ELF-1 (cell line): ENCODE measurements at regions not wholly inside any gene's neighbourhood (a gene's known extent, or its start where the extent isn't known, plus 50 kb on each side); places are given as distances from the start of the nearest gene placed in this dataset.
"Not testable (repeated sequence)": the region's sequence is repeated elsewhere in the genome, so short reads cannot be mapped to it uniquely, and the experiment has no call there.

ENCODE experiments used
- DNase-seq: peaks from one replicate; pipeline ENCODE4 v3.0.0-alpha.2; 2016; ENCODE audit warnings: low read depth, low spot score

- no peak for DNase-seq
These were observed 164.4 kb upstream of the PCDH7 start for GRCh38 chr4:30555775-30556174.

GRCh38 chr4:30559481-30559880 is 160.7 kb upstream of the PCDH7 start:
- DNase-seq, result no peak

- no peak for DNase-seq
These were observed 133.3 kb upstream of the PCDH7 start for GRCh38 chr4:30586850-30587249.

GRCh38 chr4:30589669-30590068 is 130.5 kb upstream of the PCDH7 start:
- DNase-seq, result not testable (repeated sequence)

DNA sequence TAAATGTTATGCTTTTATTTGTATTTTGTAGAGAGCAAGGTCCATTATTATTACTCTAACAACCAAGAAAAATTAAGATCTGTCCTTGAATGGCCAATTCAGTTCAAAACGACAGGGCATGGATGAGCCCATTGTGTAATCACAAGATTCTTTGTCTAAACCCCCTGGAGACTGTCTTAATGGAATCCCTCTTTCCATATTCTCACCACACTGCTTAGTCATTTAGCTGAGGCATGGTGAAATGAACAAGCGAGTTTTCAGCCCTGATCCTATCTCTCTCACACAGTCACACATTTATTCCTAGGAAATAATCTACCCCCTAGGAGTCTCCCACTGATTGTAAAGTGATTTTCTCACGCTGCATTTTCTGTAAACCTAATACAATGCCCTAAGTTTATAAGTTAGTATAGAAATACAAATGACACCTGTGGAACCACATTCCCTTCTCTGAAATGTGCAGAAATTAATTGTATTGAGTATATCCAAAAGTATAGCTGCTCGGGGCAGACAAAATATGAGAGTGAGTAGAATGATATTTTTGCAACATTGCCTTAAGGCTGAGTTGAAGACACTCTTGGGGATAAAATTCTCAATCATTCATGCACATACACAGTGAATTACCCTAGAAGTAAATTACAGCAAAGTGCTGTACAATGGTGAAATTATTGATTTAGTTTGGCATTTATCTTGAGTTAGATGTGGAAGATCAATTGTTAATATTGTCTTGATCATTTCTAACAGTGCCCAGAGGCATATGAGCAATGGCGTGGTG is 119.7 kb upstream of the PCDH7 start:
- no peak for DNase-seq

- no peak for DNase-seq
These were observed 118.9 kb upstream of the PCDH7 start for GRCh38 chr4:30601070-30601865.

GRCh38 chr4:30605616-30606190 is 114.5 kb upstream of the PCDH7 start:
- DNase-seq, result no peak

- no peak for DNase-seq
These were observed 109.8 kb upstream of the PCDH7 start for GRCh38 chr4:30610361-30610760.

- no peak for DNase-seq
These were observed 105.4 kb upstream of the PCDH7 start for GRCh38 chr4:30614771-30615170.

- no peak for DNase-seq
These were observed 103.1 kb upstream of the PCDH7 start for GRCh38 chr4:30616942-30617646.

DNA sequence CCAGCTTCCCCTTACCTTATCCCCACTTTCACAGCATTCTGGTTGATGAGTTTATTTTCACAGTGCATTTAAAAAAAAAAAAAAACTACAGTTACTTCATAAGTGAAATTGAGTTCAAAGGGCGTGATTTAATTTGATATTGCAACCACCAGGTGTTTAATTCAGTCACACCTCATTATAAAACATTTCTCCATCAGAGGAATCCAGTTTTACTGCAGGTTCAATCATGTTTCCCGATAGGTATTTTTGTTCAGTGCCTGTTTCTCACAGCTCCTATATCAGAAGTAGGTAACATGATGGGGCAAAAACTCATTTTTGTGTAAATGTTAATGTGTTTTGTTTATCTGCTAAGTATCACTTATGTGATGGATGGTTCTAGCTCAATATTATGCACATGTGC is 102.3 kb upstream of the PCDH7 start:
- no peak for DNase-seq

GRCh38 chr4:30619679-30620078 is 100.5 kb upstream of the PCDH7 start:
- DNase-seq, result no peak

DNA sequence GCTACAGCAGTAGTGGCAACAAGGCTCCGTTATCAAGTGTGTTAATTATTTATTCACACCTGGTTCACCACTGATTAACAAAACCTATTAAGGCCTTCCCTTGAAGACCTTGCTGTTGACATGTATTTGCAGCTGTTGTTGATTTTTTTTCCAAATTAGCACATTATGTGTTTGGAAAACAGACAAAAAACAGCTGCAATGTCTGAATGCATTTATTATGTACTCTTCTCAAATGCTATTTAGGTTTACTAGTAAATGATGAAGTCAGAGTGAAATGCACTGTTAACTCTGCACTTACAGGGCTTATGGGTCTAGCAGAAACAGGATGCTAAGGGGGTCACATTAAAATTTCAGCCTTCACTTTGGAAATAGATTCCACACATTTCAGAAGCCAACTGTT is 99.5 kb upstream of the PCDH7 start:
- no peak for DNase-seq

DNA sequence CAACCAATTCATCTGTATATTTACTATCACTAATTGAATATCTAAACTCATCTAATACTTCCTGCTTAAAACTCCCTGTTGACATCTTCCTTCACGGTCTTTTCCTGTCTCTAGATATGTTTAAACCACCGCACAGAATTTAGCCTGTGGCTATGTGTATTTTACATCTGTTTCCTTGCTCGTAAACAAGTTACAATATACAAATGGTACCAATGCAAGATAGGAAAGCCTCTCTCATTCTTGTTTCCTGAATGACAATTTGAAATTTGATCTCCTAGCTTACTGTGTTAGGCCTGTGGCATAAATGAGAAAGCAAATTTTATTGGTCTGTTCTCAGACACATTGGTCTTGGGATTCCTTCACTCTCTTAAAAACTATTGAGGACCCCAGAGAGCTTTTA is 89.7 kb upstream of the PCDH7 start:
- DNase-seq, result no peak

DNA sequence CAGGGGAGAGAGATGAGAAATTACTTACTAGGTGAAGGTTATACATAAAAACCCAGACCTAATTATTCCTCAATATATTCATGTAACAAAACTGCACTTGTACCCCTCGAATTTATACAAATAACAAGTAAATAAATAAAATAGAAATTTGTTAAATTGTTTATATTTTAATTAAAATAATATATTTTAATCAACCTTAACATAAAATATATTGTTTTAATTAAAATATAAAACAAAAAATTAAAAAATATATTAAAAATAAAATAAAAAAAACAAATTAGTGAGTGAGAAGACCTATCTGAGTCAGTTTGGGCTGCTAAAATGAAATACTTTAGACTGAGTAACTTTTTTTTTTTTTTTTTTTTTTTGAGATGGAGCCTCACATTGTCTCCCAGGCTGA is 87.4 kb upstream of the PCDH7 start:
- DNase-seq, result no peak

GRCh38 chr4:30641345-30641744 is 78.8 kb upstream of the PCDH7 start:
- DNase-seq, result no peak

- DNase-seq, result no peak
These were observed 77.6 kb upstream of the PCDH7 start for GRCh38 chr4:30642567-30642966.

- DNase-seq, result no peak
These were observed 66.9 kb upstream of the PCDH7 start for GRCh38 chr4:30653291-30653690.

- DNase-seq, result no peak
These were observed 63.3 kb upstream of the PCDH7 start for GRCh38 chr4:30656828-30657227.

- DNase-seq, result no peak
These were observed 52.2 kb upstream of the PCDH7 start for GRCh38 chr4:30667919-30668318.

DNA sequence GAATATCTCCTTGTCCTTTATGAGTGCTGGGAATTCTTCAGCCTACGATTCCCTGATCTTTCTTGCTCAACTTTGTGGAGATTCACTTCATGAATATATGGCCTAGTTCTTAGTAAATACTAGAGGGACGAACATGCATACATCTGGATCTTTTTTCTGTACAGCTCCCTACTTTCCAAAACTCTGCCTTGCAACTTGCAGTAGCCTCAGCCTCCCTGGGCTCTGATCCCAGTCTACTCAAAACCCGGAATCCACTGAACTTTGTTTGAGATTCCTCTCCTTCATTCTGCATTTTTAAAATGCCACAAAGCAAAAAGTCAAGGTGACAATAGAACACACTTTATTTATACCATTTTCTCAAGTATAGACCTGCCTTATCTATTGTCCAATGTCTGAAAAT is 50.0 kb upstream of the PCDH7 start:
- DNase-seq, result no peak
